GM10266 (cell line): ENCODE measurements at regions not wholly inside any gene's neighbourhood (a gene's known extent, or its start where the extent isn't known, plus 50 kb on each side); places are given as distances from the start of the nearest gene placed in this dataset.

Experiments
- DNase-seq: peaks from one replicate; pipeline ENCODE4 v3.0.0; 2012; ENCODE audit errors: extremely low spot score
- TF ChIP-seq, protein P1 (sequence below): IDR thresholded peaks from 2 replicates; pipeline ENCODE4 v1.5.1; 2012; ENCODE audit warnings: mild to moderate bottlenecking, low read depth; ENCODE audit not compliant: control insufficient read depth, insufficient read depth; ENCODE audit errors: missing control alignments

DNA sequence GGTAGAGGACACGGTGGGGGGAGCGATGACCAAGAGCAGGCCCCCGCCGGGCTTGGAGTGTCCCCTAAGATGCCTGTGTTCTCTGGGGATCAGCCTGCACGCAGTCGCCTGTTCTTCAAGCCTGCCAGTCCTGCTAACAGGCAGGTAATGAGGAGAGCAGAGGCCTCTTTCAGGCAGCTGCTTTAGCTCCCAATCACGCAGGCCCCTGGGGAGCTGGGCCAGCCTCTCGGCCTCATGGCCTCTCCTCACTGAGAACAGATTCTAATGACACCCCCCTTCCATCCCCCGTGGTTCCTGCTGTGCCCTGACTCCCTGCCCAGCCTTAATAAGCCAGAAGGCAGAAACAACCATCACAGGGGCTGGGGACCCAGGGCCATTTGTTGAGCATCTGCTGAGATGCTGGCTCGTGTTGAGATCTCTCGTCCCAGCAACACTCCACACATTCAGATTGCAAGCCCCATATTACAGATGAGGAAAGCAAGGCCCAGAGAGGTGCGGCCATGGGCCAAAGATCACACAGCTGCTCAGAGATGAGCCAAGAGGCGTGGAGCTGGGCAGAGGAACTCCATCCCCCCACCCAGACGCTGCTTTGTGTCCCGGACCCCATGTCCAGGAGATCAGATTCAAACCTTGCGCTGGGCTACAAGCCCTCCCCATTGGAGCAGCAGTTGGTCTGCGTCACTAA, 71.6 kb upstream of the CASZ1 start:
- no peak for DNase-seq
- TF ChIP-seq, protein P1, sequence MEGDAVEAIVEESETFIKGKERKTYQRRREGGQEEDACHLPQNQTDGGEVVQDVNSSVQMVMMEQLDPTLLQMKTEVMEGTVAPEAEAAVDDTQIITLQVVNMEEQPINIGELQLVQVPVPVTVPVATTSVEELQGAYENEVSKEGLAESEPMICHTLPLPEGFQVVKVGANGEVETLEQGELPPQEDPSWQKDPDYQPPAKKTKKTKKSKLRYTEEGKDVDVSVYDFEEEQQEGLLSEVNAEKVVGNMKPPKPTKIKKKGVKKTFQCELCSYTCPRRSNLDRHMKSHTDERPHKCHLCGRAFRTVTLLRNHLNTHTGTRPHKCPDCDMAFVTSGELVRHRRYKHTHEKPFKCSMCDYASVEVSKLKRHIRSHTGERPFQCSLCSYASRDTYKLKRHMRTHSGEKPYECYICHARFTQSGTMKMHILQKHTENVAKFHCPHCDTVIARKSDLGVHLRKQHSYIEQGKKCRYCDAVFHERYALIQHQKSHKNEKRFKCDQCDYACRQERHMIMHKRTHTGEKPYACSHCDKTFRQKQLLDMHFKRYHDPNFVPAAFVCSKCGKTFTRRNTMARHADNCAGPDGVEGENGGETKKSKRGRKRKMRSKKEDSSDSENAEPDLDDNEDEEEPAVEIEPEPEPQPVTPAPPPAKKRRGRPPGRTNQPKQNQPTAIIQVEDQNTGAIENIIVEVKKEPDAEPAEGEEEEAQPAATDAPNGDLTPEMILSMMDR, result no peak

DNA sequence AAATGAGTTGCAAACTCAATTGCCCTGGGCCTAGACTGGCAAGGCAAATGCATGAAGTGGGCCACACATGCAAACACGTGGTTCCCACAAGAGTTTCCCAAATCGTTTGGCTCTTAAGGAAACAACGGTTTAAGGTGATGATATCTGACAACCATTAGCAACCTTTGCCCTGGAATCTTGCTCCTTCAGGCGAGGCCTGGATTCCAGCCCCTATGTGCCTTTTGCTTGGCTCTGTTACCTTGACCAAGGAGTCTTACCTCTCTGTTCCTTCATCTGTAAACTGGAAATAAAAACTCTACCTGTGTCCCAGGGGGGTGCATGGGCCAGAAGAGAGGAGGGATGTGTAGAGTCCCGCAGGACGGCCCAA, 72.1 kb upstream of the CASZ1 start:
- DNase-seq, result no peak
- TF ChIP-seq, protein P1, result no peak

DNA sequence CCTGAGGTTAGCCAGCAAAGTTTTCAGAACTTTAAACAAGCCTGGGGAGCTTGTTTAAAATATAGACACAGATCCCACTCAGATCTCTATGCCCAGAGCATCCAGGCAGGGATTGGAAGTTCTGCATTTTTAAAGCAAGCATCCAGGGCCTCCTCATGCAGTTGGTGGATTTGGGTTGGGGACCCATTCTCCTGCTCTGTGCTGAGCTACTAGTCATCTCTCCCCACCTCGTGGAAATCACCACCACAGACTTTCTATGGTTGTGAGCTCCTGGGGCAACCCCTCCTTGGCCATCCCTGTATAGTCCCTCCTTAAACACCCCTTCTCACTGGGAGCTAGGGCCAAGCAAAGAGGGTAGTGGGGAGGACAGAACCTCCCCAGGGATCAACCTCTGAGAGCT, 73.5 kb upstream of the CASZ1 start:
- DNase-seq, result no peak
- TF ChIP-seq, protein P1, result no peak

DNA sequence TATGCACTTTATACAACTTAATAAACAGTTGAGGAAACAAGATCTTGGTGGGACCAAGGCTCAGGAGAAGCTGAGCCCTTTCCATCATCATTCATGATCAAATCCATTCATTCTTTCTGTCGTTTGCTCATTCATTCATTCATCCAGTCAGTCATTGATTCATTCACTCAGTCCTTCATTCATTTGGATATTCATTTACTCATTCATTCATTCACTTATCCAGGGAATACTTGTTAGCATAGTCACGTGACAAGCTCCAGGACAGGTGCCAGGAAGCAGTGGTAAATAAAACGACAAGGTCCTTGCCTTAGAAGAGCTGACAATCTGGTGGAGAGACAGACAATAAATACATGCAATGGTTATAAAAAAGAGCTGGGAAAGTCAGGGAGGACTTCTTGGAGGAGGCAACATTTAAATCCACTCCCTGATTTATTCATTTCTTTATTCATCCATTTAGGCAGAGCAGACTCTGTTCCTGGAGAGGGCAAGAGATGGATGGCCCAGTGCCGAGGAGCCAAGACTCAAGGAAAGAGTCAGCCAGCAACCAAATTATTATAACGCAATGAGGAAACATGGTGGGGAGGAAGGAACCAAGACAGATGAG, 74.1 kb upstream of the CASZ1 start:
- TF ChIP-seq, protein P1, result no peak
- DNase-seq, result no peak

DNA sequence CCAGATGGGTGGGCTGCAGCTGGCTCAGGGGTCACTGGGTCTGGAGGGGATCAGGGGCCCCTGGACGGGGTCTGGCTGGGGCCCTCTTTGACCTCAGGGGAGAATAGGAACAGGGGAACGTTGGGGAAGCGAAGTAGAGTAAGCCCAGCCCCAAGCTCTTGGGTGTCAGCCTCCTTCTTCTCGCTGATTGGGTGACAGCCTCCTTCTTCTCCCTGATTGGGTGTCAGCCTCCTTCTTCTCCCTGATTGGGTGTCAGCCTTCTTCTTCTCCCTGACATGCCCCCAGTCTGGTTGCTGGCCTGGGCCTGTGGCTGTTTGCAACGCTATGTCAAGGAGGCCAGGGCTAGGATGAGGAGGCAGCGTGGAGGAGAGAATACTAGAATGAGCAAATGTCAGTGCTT, 76.7 kb upstream of the CASZ1 start:
- DNase-seq, result no peak
- TF ChIP-seq, protein P1, result no peak

DNA sequence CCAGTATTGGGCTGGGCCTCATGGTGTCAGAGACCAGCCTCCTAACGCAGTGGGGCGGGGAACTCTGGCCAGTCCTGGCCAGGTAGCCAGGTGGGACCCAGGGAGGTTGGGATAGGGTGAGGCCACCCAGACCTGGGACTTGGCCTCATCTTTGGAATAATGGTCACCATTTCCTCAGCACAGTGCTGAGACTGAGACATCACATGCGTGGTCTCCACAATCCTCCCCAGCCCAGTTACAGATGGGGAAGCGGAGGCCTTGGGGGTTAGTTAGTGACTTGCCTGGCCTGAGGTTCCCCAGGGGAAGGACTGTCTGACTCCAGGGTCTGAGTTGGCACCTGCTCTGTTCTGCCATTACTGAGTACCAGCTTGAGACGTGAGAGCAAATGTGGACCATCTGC, 77.9 kb upstream of the CASZ1 start:
- DNase-seq, result no peak
- TF ChIP-seq, protein P1, result no peak

DNA sequence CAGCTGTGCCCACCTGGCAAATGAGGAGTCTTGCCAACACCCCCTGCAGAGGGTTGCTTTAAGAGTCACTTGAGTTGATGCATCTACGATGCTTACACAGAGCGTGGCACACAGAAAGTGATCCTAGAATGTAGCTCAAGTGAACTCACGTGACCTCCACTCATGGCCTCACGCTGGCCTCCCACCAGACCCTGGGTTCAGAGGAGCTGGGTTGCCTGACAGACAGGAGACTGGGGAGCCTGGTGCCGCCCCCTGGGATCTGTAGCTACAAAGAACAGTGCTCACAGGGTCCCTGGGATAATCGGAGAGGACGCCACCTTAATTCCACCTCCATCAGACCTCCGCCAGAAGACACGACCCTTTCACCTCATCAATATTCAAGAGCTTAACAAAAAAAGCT, 81.4 kb upstream of the CASZ1 start:
- TF ChIP-seq, protein P1, result no peak
- no peak for DNase-seq
